ENCODE measurements at regions not wholly inside any gene's neighbourhood (a gene's known extent, or its start where the extent isn't known, plus 50 kb on each side); places are given as distances from the start of the nearest gene placed in this dataset.
"Not testable (repeated sequence)": the region's sequence is repeated elsewhere in the genome, so short reads cannot be mapped to it uniquely, and the experiment has no call there.

DNA sequence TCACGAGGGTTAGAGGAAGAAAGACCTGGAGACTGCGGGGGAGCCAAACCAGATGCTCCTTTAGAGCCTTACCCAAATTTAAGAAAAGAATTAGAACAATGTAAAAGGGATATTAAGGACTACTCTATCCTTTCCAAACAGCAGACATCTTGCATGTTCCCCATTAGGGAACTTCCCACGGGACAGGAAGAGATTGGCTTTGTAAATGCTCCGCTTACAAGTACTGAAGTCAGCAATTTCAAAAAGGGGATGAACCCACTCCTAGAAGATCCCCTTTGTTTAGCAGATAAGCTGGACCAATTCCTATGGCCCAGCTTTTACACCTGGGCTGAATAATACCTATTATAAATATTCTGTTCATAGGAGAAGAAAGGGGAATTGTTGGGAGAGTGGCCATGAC is 74.2 kb downstream of the APOBEC1 start:
- DNase-seq (ENCODE audit: low spot score) = no peak

DNA sequence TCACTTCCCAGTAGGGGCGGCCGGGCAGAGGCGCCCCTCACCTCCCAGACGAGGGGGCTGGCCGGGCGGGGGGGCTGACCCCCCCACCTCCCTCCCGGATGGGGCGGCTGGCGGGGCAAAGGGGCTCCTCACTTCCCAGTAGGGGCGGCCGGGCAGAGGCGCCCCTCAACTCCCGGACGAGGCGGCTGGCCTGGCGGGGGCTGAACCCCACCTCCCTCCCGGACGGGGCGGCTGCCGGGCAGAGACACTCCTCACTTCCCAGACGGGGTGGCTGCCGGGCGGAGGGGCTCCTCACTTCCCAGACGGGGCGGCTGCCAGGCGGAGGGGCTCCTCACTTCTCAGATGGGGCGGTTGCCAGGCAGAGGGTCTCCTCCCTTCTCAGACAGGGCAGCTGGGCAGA is 75.6 kb downstream of the APOBEC1 start:
- not testable (repeated sequence) for DNase-seq (ENCODE audit: low spot score)

DNA sequence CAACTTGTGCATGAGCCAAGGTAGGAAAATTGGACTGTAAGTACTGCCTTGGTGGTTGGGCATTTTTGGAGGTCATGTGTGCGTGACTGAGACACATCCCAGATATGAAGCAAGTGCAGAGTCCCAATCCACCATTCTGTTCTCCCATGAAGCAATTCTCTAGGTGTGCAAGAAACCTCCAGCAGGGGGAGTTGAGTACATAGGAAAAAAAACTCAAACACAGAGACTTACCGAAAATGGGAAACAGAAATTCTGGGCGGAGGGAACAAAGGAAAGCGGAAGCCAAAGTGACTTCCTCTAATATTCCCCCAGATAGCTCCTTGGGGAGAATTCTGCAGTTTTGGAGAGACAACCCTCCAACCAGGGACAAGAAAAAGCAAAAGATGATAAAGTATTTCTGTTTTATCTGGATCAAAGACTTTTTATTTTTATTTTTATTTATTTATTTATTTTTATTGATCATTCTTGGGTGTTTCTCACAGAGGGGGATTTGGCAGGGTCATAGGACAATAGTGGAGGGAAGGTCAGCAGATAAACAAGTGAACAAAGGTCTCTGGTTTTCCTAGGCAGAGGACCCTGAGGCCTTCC is 76.9 kb downstream of the APOBEC1 start:
- peak; percentile 26 for DNase-seq (ENCODE audit: low spot score)

DNA sequence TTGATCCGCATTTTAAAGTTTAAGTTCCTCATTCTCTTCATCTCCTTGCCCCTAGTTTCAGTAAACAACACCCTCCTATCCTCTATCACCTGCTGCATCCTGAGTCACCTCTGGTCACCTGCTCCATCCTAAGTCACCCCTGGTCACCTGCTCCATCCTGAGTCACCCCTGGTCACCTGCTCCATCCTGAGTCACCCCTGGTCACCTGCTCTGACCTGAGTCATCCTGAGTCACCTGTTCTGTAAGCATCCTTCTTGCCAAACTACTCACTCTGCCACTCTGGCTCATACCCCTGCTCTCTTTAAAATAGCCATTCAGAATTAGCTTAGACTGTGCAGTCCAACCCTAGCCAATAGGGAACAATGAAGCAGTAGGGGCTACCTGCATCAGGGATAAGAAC is 80.6 kb upstream of the CD163 start:
- not testable (repeated sequence) for DNase-seq (ENCODE audit: low spot score)

DNA sequence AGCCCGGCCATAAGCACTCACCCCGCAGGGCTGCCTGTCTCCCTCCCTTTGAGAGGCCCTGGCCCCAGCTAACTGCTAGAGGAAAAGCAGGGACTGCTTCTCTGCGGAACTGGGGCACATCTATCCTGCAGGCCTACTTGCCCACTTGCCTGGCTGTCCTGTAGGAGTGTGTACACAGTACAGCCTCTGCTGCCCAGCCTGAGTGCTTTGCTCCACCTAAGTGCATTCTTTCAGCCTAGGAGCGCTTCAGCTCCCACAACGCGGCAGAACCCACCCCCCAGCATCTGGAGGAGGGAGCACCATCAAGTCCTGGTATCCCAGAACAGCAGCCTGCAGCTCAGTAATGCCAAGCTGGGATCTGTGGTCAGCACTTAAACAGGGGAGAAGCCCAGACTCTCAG is 79.9 kb upstream of the CD163 start:
- DNase-seq (ENCODE audit: low spot score) = no peak

DNA sequence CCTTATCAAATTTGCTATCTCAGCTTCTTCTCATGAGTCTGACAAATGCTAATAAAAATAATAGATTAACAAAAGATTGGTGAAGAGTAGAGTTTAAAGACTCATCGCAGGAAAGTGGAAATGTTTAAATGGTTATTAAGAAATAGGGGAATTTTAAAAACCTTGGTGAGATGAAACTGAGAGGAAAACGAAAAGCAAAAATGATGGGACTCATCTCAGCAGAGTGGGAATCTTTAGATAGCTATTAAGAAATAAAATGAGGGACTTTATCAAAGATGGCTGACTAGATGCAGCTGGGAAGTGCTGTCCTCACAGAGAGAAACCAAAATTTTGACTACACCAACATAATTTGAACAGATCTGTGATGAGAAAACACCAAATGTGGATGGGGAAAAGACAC is 79.2 kb upstream of the CD163 start:
- no peak for DNase-seq (ENCODE audit: low spot score)

DNA sequence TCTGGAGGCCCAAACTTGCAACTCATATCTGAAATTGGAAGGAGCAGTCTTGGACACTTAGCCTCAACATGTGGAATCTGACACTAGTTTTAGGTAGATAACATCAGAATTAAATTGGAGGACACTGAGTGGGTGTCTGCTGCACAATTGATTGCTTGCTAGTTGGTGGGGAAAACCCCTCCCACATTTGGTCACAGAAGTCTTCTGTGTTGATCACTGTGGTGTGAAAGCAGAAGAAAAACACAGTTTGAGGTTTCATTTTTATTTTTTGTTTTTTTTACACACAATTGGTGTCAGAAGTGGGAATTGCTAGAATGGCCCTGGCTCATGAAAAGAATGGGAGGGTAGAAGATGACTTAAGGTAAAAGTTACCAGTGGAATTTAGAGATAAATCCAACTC is 78.0 kb upstream of the CD163 start:
- DNase-seq (ENCODE audit: low spot score) = no peak

DNA sequence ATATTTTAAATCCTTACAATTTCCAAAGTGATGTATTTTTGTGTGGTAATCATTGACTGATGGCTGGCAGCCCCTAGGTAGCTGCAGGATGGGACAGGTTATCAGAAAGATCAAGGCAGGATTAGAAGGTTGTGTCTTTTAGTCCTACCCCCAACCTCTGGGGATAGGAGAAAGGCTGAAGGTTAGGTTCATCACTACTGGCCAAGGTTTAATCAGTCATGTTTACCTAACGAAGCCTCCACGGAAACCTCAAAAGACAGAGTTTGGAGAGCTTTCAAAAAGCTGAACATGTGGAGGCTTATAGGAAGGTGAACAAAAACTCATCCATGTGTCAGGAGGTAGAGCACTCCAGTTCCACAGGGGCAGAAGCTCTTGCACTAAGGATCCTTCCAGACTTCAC is 77.5 kb upstream of the CD163 start:
- no peak for DNase-seq (ENCODE audit: low spot score)

DNA sequence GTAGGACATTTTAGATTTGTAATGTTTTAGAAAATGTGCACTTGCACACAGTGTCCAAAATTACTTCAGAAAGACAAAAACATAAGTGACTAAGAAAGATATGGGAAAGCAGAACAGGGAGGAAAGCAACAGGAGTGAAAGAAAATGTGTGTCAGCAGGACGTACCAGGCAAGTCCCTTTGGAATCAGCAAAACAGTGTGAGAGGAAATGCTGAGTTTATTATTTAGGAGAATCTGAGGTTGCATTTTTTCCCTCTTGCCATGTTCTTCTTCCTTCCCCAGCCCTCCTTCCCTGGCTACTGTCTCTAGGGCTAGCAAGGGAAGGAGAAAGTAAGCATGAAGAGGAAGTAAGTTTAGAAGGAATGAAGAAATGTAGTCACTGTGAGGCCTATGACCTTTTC is 67.7 kb upstream of the CD163 start:
- DNase-seq (ENCODE audit: low spot score) = no peak

DNA sequence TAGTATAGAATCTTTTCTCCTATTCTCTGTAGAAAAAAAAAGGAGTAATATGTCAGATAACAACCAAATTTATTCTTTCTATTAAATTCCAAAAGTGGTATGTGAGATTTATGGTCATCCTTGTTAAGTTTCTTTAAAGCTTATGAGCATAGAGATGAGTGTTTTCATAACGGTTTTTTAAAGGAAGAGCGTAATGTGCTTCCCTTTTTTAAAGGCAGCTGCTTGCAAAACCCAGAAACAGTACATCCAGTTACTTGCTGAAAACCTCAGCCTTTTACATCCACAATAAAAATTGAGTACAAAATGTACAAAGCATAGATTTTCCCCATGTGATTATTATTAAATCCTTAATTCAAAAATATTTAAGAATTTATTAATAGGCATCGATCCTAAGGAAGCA is 53.6 kb upstream of the CD163 start:
- DNase-seq (ENCODE audit: low spot score) = no peak

DNA sequence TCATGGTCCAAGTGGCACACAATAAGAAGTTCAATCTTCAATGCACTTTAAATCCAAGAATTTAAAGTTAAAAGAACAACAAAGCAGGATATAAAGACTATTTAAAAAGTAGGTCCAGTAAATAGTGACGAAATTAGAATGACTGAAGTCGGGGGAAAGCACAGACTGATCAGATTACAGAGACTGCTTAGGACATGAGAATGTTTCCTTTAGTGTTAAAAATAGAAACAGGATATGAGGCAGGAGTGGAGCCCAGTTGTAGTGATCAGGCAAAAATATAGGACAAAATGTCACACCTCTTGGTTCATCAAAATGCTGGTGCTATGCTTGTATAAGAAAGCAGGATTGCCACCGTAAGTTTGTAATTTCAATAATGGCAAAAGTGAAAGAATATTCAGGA is 52.2 kb upstream of the CD163 start:
- no peak for DNase-seq (ENCODE audit: low spot score)

DNA sequence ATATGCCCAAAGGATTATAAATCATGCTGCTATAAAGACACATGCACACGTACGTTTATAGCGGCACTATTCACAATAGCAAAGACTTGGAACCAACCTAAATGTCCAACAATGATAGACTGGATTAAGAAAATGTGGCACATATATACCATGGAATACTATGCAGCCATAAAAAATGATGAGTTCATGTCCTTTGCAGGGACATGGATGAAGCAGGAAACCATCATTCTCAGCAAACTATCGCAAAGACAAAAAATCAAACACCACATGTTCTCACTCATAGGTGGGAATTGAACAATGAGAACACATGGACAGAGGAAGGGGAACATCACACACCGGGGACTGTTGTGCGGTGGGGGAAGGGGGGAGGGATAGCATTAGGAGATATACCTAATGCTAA is 51.3 kb upstream of the CD163 start:
- not testable (repeated sequence) for DNase-seq (ENCODE audit: low spot score)

Measured in HuH-7 (cell line).